ENCODE measurements at regions not wholly inside any gene's neighbourhood (a gene's known extent, or its start where the extent isn't known, plus 50 kb on each side); places are given as distances from the start of the nearest gene placed in this dataset.

- H3K4me1 Mint-ChIP-seq = peaks cover 4% of the 10 kb centered on the region; the same call in 1 of the 2 replicates
- no peak overlapping the region for H3K27ac Mint-ChIP-seq
- H3K4me3 Mint-ChIP-seq = no peak overlapping the region
- ChIA-PET POLR2A (no interaction called here), CTCF (interaction anchor here (0.6 to 1.8 kb wide), 14 partner anchors 10 to 280 kb away, joined by 3 to 10 read pairs (median 4); no protein-coding TSS in a partner anchor)
- TF ChIP-seq TP53 (CRISPR knock-in tag; IDR thresholded peaks at IDR 0.05) (no peak), ETV6 (CRISPR knock-in tag; IDR thresholded peaks at IDR 0.05) (no peak), GRHL2 (CRISPR knock-in tag; IDR thresholded peaks at IDR 0.05; ENCODE audit: insufficient replicate concordance, severe bottlenecking) (no peak), RELA (CRISPR knock-in tag; IDR thresholded peaks at IDR 0.05; ENCODE audit: borderline replicate concordance) (no peak)
- TF ChIP-seq, protein P1, sequence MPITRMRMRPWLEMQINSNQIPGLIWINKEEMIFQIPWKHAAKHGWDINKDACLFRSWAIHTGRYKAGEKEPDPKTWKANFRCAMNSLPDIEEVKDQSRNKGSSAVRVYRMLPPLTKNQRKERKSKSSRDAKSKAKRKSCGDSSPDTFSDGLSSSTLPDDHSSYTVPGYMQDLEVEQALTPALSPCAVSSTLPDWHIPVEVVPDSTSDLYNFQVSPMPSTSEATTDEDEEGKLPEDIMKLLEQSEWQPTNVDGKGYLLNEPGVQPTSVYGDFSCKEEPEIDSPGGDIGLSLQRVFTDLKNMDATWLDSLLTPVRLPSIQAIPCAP (CRISPR knock-in tag; IDR thresholded peaks at IDR 0.05) = no peak
- DNase-seq (ENCODE audit: low spot score) (no peak), ATAC-seq (no peak)
- no peaks in the 10 kb centered on the region for H3K36me3 Mint-ChIP-seq
- peaks cover 27% of the 10 kb centered on the region for H3K9me3 Mint-ChIP-seq
- H3K27me3 Mint-ChIP-seq (ENCODE audit: low read depth) = no peaks in the 10 kb centered on the region
These were observed 402.1 kb downstream of the ZNF536 start for GRCh38 chr19:30774252-30774766.

- peaks cover 20% of the 10 kb centered on the region; the same call in 1 of the 2 replicates for H3K9me3 Mint-ChIP-seq
- no peak for ATAC-seq
- ChIA-PET POLR2A (no interaction called here), CTCF (no interaction called here)
- H3K4me1 Mint-ChIP-seq = no peaks in the 10 kb centered on the region
- no peak overlapping the region for H3K4me3 Mint-ChIP-seq
- H3K36me3 Mint-ChIP-seq = no peaks in the 10 kb centered on the region
- DNase-seq (ENCODE audit: low spot score) = no peak
- TF ChIP-seq, protein P2, sequence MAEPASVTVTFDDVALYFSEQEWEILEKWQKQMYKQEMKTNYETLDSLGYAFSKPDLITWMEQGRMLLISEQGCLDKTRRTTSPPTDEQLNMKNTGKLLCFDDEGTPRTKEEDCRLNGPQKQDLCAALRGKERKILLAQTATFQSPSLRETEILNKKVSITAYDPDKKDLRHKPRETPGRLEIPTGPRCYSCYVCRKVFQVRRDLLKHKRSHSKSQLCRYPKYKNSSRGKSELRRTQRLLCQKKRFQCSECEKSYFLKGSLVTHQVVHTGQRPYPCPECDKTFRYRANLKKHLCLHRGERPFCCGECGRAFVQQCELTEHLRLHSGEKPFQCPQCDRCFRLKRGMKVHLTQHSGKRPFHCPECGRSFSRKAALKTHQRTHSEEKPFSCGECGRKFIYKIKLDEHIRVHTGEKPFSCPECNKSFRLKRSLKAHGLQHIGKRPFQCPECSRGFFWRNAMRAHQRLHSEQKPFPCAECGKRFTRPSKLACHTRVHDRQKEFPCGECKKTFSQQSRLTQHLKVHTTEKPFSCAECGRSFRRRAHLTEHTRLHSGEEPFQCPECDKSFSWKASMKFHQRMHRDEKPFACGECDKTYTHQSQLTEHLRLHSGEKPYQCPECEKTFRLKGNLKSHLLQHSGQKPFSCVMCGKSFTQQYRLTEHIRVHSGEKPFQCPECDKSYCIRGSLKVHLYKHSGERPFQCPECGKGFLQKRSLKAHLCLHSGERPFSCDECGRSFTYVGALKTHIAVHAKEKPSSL (CRISPR knock-in tag; conservative IDR thresholded peaks at IDR 0.05) = no peak
- TF ChIP-seq GABPB1 (CRISPR knock-in tag; IDR thresholded peaks at IDR 0.05) = no peak
- TF ChIP-seq JUN (CRISPR knock-in tag; IDR thresholded peaks at IDR 0.05) = no peak
- no peak for TF ChIP-seq USF1 (CRISPR knock-in tag; IDR thresholded peaks at IDR 0.05)
- TF ChIP-seq ZNF263 (CRISPR knock-in tag; IDR thresholded peaks at IDR 0.05; ENCODE audit: low read depth) = no peak
- no peak for TF ChIP-seq ZBTB43 (CRISPR knock-in tag; IDR thresholded peaks at IDR 0.05)
- TF ChIP-seq CBFB (CRISPR knock-in tag; IDR thresholded peaks at IDR 0.05; ENCODE audit: low read depth) = no peak
- TF ChIP-seq TEAD4 (CRISPR knock-in tag; IDR thresholded peaks at IDR 0.05) = no peak
- TF ChIP-seq E2F1 (CRISPR knock-in tag; IDR thresholded peaks at IDR 0.05) = no peak
- TF ChIP-seq ZSCAN18 (CRISPR knock-in tag; IDR thresholded peaks at IDR 0.05) = no peak
- no peak for TF ChIP-seq ATF3 (CRISPR knock-in tag; conservative IDR thresholded peaks at IDR 0.05)
- no peak for TF ChIP-seq ZNF317 (CRISPR knock-in tag; IDR thresholded peaks at IDR 0.05; ENCODE audit: borderline replicate concordance, low read depth)
- TF ChIP-seq ZBTB21 (CRISPR knock-in tag; IDR thresholded peaks at IDR 0.05; ENCODE audit: borderline replicate concordance) = no peak
- no peak for TF ChIP-seq GTF2I (CRISPR knock-in tag; conservative IDR thresholded peaks at IDR 0.05)
- TF ChIP-seq SMAD4 (CRISPR knock-in tag; IDR thresholded peaks at IDR 0.05) = no peak
- no peaks in the 10 kb centered on the region for H3K27me3 Mint-ChIP-seq (ENCODE audit: low read depth)
- no peak overlapping the region for H3K27ac Mint-ChIP-seq
These were observed 390.5 kb downstream of the ZNF536 start for GRCh38 chr19:30762651-30763050.
